ENCODE measurements at regions not wholly inside any gene's neighbourhood (a gene's known extent, or its start where the extent isn't known, plus 50 kb on each side); places are given as distances from the start of the nearest gene placed in this dataset.

DNA sequence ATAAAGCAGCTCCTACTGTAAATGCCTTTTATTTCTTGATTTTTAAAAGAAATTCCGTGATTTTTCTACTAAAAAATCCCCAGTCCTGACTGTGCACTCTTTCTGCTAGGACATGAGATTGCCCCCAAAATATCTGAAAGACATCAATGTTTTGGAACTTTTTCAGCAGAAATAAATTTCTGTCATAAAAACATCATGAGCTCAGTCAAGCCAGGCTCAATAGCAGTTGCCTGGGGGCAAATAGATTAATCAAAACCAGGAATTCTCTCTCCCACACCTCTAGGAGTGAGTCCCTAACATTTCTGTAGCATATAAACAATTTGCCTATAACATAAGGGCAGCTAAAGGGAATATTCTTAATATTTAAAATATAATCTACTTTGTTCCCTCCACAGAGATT is 654.1 kb downstream of the PTPRC start:
- TF ChIP-seq, protein P1, sequence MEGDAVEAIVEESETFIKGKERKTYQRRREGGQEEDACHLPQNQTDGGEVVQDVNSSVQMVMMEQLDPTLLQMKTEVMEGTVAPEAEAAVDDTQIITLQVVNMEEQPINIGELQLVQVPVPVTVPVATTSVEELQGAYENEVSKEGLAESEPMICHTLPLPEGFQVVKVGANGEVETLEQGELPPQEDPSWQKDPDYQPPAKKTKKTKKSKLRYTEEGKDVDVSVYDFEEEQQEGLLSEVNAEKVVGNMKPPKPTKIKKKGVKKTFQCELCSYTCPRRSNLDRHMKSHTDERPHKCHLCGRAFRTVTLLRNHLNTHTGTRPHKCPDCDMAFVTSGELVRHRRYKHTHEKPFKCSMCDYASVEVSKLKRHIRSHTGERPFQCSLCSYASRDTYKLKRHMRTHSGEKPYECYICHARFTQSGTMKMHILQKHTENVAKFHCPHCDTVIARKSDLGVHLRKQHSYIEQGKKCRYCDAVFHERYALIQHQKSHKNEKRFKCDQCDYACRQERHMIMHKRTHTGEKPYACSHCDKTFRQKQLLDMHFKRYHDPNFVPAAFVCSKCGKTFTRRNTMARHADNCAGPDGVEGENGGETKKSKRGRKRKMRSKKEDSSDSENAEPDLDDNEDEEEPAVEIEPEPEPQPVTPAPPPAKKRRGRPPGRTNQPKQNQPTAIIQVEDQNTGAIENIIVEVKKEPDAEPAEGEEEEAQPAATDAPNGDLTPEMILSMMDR (IDR thresholded peaks at IDR 0.05; ENCODE audit: insufficient read depth, low read length), result no peak
- TF ChIP-seq POLR2AphosphoS5 (IDR thresholded peaks at IDR 0.05; ENCODE audit: low read depth) (no peak), GABPA (IDR thresholded peaks at IDR 0.05; ENCODE audit: low read depth) (no peak), SPI1 (IDR thresholded peaks at IDR 0.05; ENCODE audit: borderline replicate concordance, low read depth) (no peak)
- TF ChIP-seq, protein P2, sequence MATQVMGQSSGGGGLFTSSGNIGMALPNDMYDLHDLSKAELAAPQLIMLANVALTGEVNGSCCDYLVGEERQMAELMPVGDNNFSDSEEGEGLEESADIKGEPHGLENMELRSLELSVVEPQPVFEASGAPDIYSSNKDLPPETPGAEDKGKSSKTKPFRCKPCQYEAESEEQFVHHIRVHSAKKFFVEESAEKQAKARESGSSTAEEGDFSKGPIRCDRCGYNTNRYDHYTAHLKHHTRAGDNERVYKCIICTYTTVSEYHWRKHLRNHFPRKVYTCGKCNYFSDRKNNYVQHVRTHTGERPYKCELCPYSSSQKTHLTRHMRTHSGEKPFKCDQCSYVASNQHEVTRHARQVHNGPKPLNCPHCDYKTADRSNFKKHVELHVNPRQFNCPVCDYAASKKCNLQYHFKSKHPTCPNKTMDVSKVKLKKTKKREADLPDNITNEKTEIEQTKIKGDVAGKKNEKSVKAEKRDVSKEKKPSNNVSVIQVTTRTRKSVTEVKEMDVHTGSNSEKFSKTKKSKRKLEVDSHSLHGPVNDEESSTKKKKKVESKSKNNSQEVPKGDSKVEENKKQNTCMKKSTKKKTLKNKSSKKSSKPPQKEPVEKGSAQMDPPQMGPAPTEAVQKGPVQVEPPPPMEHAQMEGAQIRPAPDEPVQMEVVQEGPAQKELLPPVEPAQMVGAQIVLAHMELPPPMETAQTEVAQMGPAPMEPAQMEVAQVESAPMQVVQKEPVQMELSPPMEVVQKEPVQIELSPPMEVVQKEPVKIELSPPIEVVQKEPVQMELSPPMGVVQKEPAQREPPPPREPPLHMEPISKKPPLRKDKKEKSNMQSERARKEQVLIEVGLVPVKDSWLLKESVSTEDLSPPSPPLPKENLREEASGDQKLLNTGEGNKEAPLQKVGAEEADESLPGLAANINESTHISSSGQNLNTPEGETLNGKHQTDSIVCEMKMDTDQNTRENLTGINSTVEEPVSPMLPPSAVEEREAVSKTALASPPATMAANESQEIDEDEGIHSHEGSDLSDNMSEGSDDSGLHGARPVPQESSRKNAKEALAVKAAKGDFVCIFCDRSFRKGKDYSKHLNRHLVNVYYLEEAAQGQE (IDR thresholded peaks at IDR 0.05; ENCODE audit: insufficient replicate concordance, low read depth), result no peak

All from HL-60 (cell line).